Neural cell (in vitro differentiated cells): ENCODE measurements at regions not wholly inside any gene's neighbourhood (a gene's known extent, or its start where the extent isn't known, plus 50 kb on each side); places are given as distances from the start of the nearest gene placed in this dataset.

ENCODE experiments used
- H2AFZ ChIP-seq: fragments of 200-600, 300-800 bp; sonication (generic), shearing (Covaris generic); 2 replicates; pipeline ENCODE4 v1.6.0; 2014; ENCODE audit warnings: low read depth, mild to moderate bottlenecking, antibody characterized with exemption, low read length, moderate library complexity
- H3F3A ChIP-seq: fragments of 200-600 bp; shearing (Covaris generic); 2 replicates; pipeline ENCODE4 v1.6.1; 2016; ENCODE audit warnings: mild to moderate bottlenecking, moderate library complexity, mixed read lengths, antibody characterized with exemption, low read length; ENCODE audit not compliant: insufficient read depth, poor library complexity, severe bottlenecking
- H3K27ac ChIP-seq: fragments of 200-600, 300-800 bp; sonication (generic), shearing (Covaris generic); 2 replicates; pipeline ENCODE4 v1.5.1; 2014; ENCODE audit warnings: mild to moderate bottlenecking, low read length, moderate library complexity
- H3K27me3 ChIP-seq: fragments of 300-800, 200-600 bp; sonication (generic), shearing (Covaris generic); 2 replicates; pipeline ENCODE4 v1.6.0; 2014; ENCODE audit warnings: mild to moderate bottlenecking, low read depth, low read length, moderate library complexity; ENCODE audit not compliant: insufficient read depth
- H3K36me3 ChIP-seq: fragments of 300-800, 200-600 bp; sonication (generic), shearing (Covaris generic); 2 replicates; pipeline ENCODE4 v1.5.1; 2014; ENCODE audit warnings: mild to moderate bottlenecking, antibody characterized with exemption, low read length, moderate library complexity; ENCODE audit not compliant: insufficient read depth
- H3K4me2 ChIP-seq: fragments of 300-800, 200-600 bp; sonication (generic), shearing (Covaris generic); 2 replicates; pipeline ENCODE4 v1.6.0; 2014; ENCODE audit warnings: mild to moderate bottlenecking, low read length
- H3K4me3 ChIP-seq: fragments of 300-800, 200-600 bp; sonication (generic), shearing (Covaris generic); 2 replicates; pipeline ENCODE4 v1.5.1; 2014; ENCODE audit warnings: mild to moderate bottlenecking, low read length, moderate library complexity
- H3K79me2 ChIP-seq: fragments of 200-600 bp; shearing (Covaris generic); replicated peaks from 2 replicates; pipeline ENCODE4 v1.6.0; 2014; ENCODE audit warnings: mild to moderate bottlenecking, low read length, moderate library complexity; ENCODE audit not compliant: insufficient read depth
- H3K9ac ChIP-seq: fragments of 300-800, 200-600 bp; sonication (generic), shearing (Covaris generic); 2 replicates; pipeline ENCODE4 v1.6.1; 2016; ENCODE audit warnings: mild to moderate bottlenecking, low read length, mixed read lengths
- H3K9me2 ChIP-seq: fragments of 200-600 bp; shearing (Covaris generic); 2 replicates; pipeline ENCODE4 v1.6.1; 2016; ENCODE audit warnings: mild to moderate bottlenecking, low read length, mixed read lengths; ENCODE audit not compliant: insufficient read depth
- H3K9me3 ChIP-seq: fragments of 200-600, 300-800 bp; sonication (generic), shearing (Covaris generic); 2 replicates; pipeline ENCODE4 v1.6.1; 2016; ENCODE audit warnings: mild to moderate bottlenecking, mixed run types, low read length, moderate library complexity, mixed read lengths
- H4K20me1 ChIP-seq: fragments of 200-600 bp; shearing (Covaris generic); 2 replicates; pipeline ENCODE4 v1.6.1; 2016; ENCODE audit warnings: mild to moderate bottlenecking, mixed run types; ENCODE audit not compliant: insufficient read depth
- CTCF ChIP-seq: fragments of 450-650 bp; IDR thresholded peaks from 2 replicates; pipeline ENCODE4 v1.5.1; 2014; ENCODE audit warnings: antibody characterized with exemption, mild to moderate bottlenecking, moderate library complexity; ENCODE audit not compliant: poor library complexity, severe bottlenecking
- EP300 ChIP-seq: fragments of 450-650 bp; conservative IDR thresholded peaks from 2 replicates; pipeline ENCODE4 v1.6.1; 2014; ENCODE audit warnings: antibody characterized with exemption, mild to moderate bottlenecking, moderate library complexity; ENCODE audit not compliant: poor library complexity, severe bottlenecking
- EZH2 ChIP-seq: fragments of 200-600, 300-800 bp; shearing (Covaris generic), sonication (generic); IDR thresholded peaks from 2 replicates; pipeline ENCODE4 v1.6.1; 2014; ENCODE audit warnings: antibody characterized with exemption, low read length, borderline replicate concordance, mild to moderate bottlenecking; ENCODE audit not compliant: insufficient read depth, poor library complexity, severe bottlenecking
- MXI1 ChIP-seq: fragments of 450-650 bp; conservative IDR thresholded peaks from 2 replicates; pipeline ENCODE4 v1.6.1; 2014; ENCODE audit warnings: antibody characterized with exemption, mild to moderate bottlenecking; ENCODE audit not compliant: poor library complexity, severe bottlenecking
- POLR2AphosphoS5 ChIP-seq: IDR thresholded peaks from 2 replicates; pipeline ENCODE4 v1.6.1; 2012
- RAD21 ChIP-seq: fragments of 450-650 bp; conservative IDR thresholded peaks from 2 replicates; pipeline ENCODE4 v1.6.1; 2014; ENCODE audit warnings: antibody characterized with exemption, mild to moderate bottlenecking, moderate library complexity
- REST ChIP-seq: IDR thresholded peaks from 2 replicates; pipeline ENCODE4 v1.6.1; 2012; ENCODE audit warnings: borderline replicate concordance
- SMC3 ChIP-seq: fragments of 450-650 bp; conservative IDR thresholded peaks from 2 replicates; pipeline ENCODE4 v1.6.1; 2014; ENCODE audit warnings: antibody characterized with exemption, mild to moderate bottlenecking, moderate library complexity; ENCODE audit not compliant: poor library complexity
- TAF1 ChIP-seq: IDR thresholded peaks from 2 replicates; pipeline ENCODE4 v1.6.1; 2012; ENCODE audit warnings: low read depth

GRCh38 chr6:134632024-134632423 is 314.1 kb upstream of the SGK1 start:
- Histone ChIP-seq H3K4me2 (no peak overlapping the region), H3F3A (no peaks in the 10 kb centered on the region), H3K4me3 (no peak overlapping the region), H3K27me3 (no peaks in the 10 kb centered on the region), H3K79me2 (no peaks in the 10 kb centered on the region), H3K9me3 (no peaks in the 10 kb centered on the region), H3K27ac (no peak overlapping the region), H2AFZ (no peak overlapping the region), H3K9ac (no peak overlapping the region), H3K9me2 (no peaks in the 10 kb centered on the region), H4K20me1 (no peaks in the 10 kb centered on the region), H3K36me3 (no peaks in the 10 kb centered on the region)
- TF ChIP-seq SMC3 (no peak), RAD21 (no peak), REST (no peak), MXI1 (no peak), EZH2 (no peak), POLR2AphosphoS5 (no peak), EP300 (no peak), TAF1 (no peak), CTCF (no peak)

- H3K4me3 ChIP-seq: no peak overlapping the region
- no peaks in the 10 kb centered on the region for H3K79me2 ChIP-seq
- H2AFZ ChIP-seq: no peak overlapping the region
- H3K9me3 ChIP-seq: no peaks in the 10 kb centered on the region
- H3K27me3 ChIP-seq: no peaks in the 10 kb centered on the region
- no peaks in the 10 kb centered on the region for H3K9me2 ChIP-seq
- H3K9ac ChIP-seq: no peak overlapping the region
- no peak overlapping the region for H3K27ac ChIP-seq
- H3K4me2 ChIP-seq: no peak overlapping the region
- no peaks in the 10 kb centered on the region for H4K20me1 ChIP-seq
- no peaks in the 10 kb centered on the region for H3K36me3 ChIP-seq
- H3F3A ChIP-seq: no peaks in the 10 kb centered on the region
- TF ChIP-seq MXI1 (no peak), REST (no peak), TAF1 (no peak), SMC3 (no peak), CTCF (no peak), EP300 (no peak), RAD21 (no peak), EZH2 (no peak), POLR2AphosphoS5 (no peak)
Observed at GRCh38 chr6:134631398-134631924, 313.5 kb upstream of the SGK1 start.
